ENCODE measurements at regions not wholly inside any gene's neighbourhood (a gene's known extent, or its start where the extent isn't known, plus 50 kb on each side); places are given as distances from the start of the nearest gene placed in this dataset.

GRCh38 chr3:67090474-67090873 is 92.4 kb downstream of the KBTBD8 start:
- Histone ChIP-seq H3K4me1 (no peaks in the 10 kb centered on the region), H3K4me3 (no peak overlapping the region), H3K9me3 (peaks cover 0 to 13% (median 0%) of the 10 kb centered on the region in 4 donors), H3K36me3 (no peaks in the 10 kb centered on the region), H3K27me3 (no peaks in the 10 kb centered on the region), H3K27ac (replicated peaks in 1 of 4) (no peak overlapping the region)
- intact Hi-C loops (cut with DNase I): no loop called here
- TF ChIP-seq CTCF (IDR thresholded peaks at IDR 0.05) (no peak), EP300 (IDR thresholded peaks at IDR 0.05) (no peak), POLR2AphosphoS5 (IDR thresholded peaks at IDR 0.05) (no peak), POLR2A (IDR thresholded peaks at IDR 0.05; ENCODE audit: low read depth) (no peak)
- no peak for DNase-seq (ENCODE audit: extremely low spot score)

- intact Hi-C loops (cut with DNase I): no loop called here
- H3K27ac ChIP-seq (replicated peaks in 1 of 4): no peak overlapping the region
- 74% methylated on average over 1 of the region's 1 CpG for WGBS
Observed at GRCh38 chr3:67093305-67093704, 95.2 kb downstream of the KBTBD8 start.

GRCh38 chr3:67094167-67094566 is 96.1 kb downstream of the KBTBD8 start:
- Histone ChIP-seq H3K9me3 (no peaks in the 10 kb centered on the region), H3K4me1 (no peaks in the 10 kb centered on the region), H3K4me3 (no peak overlapping the region), H3K27me3 (no peaks in the 10 kb centered on the region), H3K27ac (replicated peaks in 1 of 4) (no peak overlapping the region), H3K36me3 (no peaks in the 10 kb centered on the region)
- intact Hi-C loops (cut with DNase I): no loop called here
- 31% methylated on average over 5 of the region's 5 CpGs for WGBS
- no peak for DNase-seq (ENCODE audit: extremely low spot score)
- TF ChIP-seq CTCF (IDR thresholded peaks at IDR 0.05) (no peak), EP300 (IDR thresholded peaks at IDR 0.05) (no peak), POLR2AphosphoS5 (IDR thresholded peaks at IDR 0.05) (no peak), POLR2A (IDR thresholded peaks at IDR 0.05; ENCODE audit: low read depth) (no peak)

More at GRCh38 chr3:67093305-67093704, 95.2 kb downstream of the KBTBD8 start:
- TF ChIP-seq POLR2AphosphoS5 (IDR thresholded peaks at IDR 0.05): no peak
- TF ChIP-seq POLR2A (IDR thresholded peaks at IDR 0.05; ENCODE audit: low read depth): no peak
- TF ChIP-seq EP300 (IDR thresholded peaks at IDR 0.05): no peak
- no peak for TF ChIP-seq CTCF (IDR thresholded peaks at IDR 0.05)
- H3K9me3 ChIP-seq: peaks cover 0 to 6% (median 0%) of the 10 kb centered on the region in 4 donors
- no peaks in the 10 kb centered on the region for H3K27me3 ChIP-seq
- DNase-seq (ENCODE audit: extremely low spot score): no peak
- H3K4me1 ChIP-seq: no peaks in the 10 kb centered on the region
- no peaks in the 10 kb centered on the region for H3K36me3 ChIP-seq
- no peak overlapping the region for H3K4me3 ChIP-seq

GRCh38 chr3:67094774-67095173 is 96.7 kb downstream of the KBTBD8 start:
- Histone ChIP-seq H3K27me3 (no peaks in the 10 kb centered on the region), H3K4me1 (no peaks in the 10 kb centered on the region), H3K9me3 (no peaks in the 10 kb centered on the region), H3K4me3 (no peak overlapping the region), H3K27ac (replicated peaks in 1 of 4) (no peak overlapping the region), H3K36me3 (no peaks in the 10 kb centered on the region)
- 45% methylated on average over 1 of the region's 1 CpG for WGBS
- no peak for DNase-seq (ENCODE audit: extremely low spot score)
- TF ChIP-seq POLR2A (IDR thresholded peaks at IDR 0.05; ENCODE audit: low read depth) (no peak), POLR2AphosphoS5 (IDR thresholded peaks at IDR 0.05) (no peak), CTCF (IDR thresholded peaks at IDR 0.05) (no peak), EP300 (IDR thresholded peaks at IDR 0.05) (no peak)
- intact Hi-C loops (cut with DNase I): no loop called here

GRCh38 chr3:67104388-67104787 is 106.3 kb downstream of the KBTBD8 start:
- no peak for DNase-seq (ENCODE audit: extremely low spot score)

More at GRCh38 chr3:67104388-67104787, 106.3 kb downstream of the KBTBD8 start:
- TF ChIP-seq POLR2A (IDR thresholded peaks at IDR 0.05; ENCODE audit: low read depth) (no peak), POLR2AphosphoS5 (IDR thresholded peaks at IDR 0.05) (no peak), EP300 (IDR thresholded peaks at IDR 0.05) (no peak), CTCF (IDR thresholded peaks at IDR 0.05) (no peak)
- Histone ChIP-seq H3K36me3 (no peaks in the 10 kb centered on the region), H3K4me3 (no peak overlapping the region), H3K27ac (replicated peaks in 1 of 4) (no peak overlapping the region), H3K4me1 (no peaks in the 10 kb centered on the region), H3K9me3 (peaks cover 0 to 7% (median 0%) of the 10 kb centered on the region in 4 donors), H3K27me3 (no peaks in the 10 kb centered on the region)
- intact Hi-C loops (cut with DNase I): no loop called here
